B cell (primary cell): ENCODE measurements at regions not wholly inside any gene's neighbourhood (a gene's known extent, or its start where the extent isn't known, plus 50 kb on each side); places are given as distances from the start of the nearest gene placed in this dataset.

Experiments
- EZH2 ChIP-seq: IDR thresholded peaks from 2 replicates; pipeline ENCODE4 v1.6.1; 2012; ENCODE audit warnings: borderline replicate concordance, low read depth, mild to moderate bottlenecking, moderate library complexity, low read length; ENCODE audit not compliant: insufficient read depth, poor library complexity, severe bottlenecking
- TF ChIP-seq, protein P1 (sequence below): fragments of 200-600 bp; IDR thresholded peaks from one replicate; pipeline ENCODE4 v1.8.0; 2022; ENCODE audit warnings: antibody characterized with exemption, mild to moderate bottlenecking

DNA sequence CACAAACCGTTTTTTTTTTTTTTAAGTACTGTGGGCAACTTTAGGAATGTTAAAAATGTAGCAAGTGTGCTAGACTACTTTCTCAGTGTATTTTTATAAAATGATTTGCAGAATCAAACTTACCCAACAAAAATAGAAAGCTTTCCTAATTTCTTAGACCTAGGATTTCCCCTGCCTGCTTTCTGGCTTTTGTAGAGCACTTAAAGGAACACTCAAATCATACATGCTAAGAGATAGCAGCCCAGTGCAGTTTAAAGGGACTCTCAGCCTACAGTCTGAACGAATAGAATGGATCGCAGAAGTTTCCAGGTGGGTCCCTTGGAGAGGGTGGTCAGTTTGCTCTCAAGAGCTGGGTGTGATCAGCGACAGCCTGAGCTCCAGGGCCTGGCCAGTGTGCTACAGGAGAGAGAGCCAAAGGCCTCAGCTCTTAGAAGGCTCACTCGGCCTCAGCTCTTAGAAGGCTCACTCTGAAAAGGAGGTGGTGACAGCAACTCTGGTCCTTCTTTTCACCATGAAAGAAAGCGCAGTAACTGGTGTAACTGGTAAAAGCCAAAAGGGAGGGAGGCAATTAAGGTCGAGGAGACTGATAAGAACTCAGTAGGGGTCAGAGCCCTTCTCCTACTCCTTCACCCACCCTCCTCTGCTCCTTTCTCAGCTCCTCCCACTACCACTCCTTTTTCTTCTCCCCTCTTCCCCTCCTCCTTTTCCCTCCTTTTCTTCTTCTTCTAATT lies 142.4 kb downstream of the ZFP64 start:
- TF ChIP-seq, protein P1, sequence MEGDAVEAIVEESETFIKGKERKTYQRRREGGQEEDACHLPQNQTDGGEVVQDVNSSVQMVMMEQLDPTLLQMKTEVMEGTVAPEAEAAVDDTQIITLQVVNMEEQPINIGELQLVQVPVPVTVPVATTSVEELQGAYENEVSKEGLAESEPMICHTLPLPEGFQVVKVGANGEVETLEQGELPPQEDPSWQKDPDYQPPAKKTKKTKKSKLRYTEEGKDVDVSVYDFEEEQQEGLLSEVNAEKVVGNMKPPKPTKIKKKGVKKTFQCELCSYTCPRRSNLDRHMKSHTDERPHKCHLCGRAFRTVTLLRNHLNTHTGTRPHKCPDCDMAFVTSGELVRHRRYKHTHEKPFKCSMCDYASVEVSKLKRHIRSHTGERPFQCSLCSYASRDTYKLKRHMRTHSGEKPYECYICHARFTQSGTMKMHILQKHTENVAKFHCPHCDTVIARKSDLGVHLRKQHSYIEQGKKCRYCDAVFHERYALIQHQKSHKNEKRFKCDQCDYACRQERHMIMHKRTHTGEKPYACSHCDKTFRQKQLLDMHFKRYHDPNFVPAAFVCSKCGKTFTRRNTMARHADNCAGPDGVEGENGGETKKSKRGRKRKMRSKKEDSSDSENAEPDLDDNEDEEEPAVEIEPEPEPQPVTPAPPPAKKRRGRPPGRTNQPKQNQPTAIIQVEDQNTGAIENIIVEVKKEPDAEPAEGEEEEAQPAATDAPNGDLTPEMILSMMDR: no peak
- no peak for TF ChIP-seq EZH2
